Stomach (tissue), 8 donors: ENCODE measurements at regions not wholly inside any gene's neighbourhood (a gene's known extent, or its start where the extent isn't known, plus 50 kb on each side); places are given as distances from the start of the nearest gene placed in this dataset.

Source experiments
- DNase-seq, 2 donors: peaks; one replicate each; pipeline versions ENCODE4 v3.0.0 to v3.0.0-alpha.2; 2013 to 2019
- H3K27ac ChIP-seq, 5 donors: fragments of 200-600 bp in 4 of 5; sonication (generic) in 4 of 5; one replicate each; pipeline ENCODE4 v1.5.1; 2013 to 2019; ENCODE audit warnings: mild to moderate bottlenecking in 1 of 5, moderate library complexity in 1 of 5
- H3K27me3 ChIP-seq, 3 donors: fragments of 200-600 bp; sonication (generic); one replicate each; pipeline ENCODE4 v1.5.1; 2017 to 2019; ENCODE audit warnings: mixed run types in 1 of 3
- H3K36me3 ChIP-seq, 4 donors: fragments of 200-600 bp; sonication (generic); 1 replicate in 3 of 4; 2 replicates in 1 of 4; pipeline ENCODE4 v1.5.1; 2016 to 2019
- H3K4me1 ChIP-seq, 4 donors: fragments of 200-600 bp; sonication (generic); one replicate each; pipeline ENCODE4 v1.5.1; 2016 to 2019
- H3K4me3 ChIP-seq, 4 donors: fragments of 200-600 bp; sonication (generic) in 3 of 4; one replicate each; pipeline ENCODE4 v1.5.1; 2016 to 2019; ENCODE audit warnings: mild to moderate bottlenecking in 1 of 4
- H3K9me3 ChIP-seq, 4 donors: fragments of 200-600 bp; sonication (generic); one replicate each; pipeline ENCODE4 v1.5.1; 2016 to 2019
- EP300 ChIP-seq: sonication (generic); formaldehyde crosslinking; IDR thresholded peaks from one replicate; pipeline ENCODE4 v1.6.1; 2017; ENCODE audit warnings: antibody characterized with exemption
- POLR2A ChIP-seq, 4 donors: fragments of 450-650 bp; IDR thresholded peaks; one replicate each; pipeline ENCODE4 v1.6.1; 2016; ENCODE audit warnings: antibody characterized with exemption in 4 of 4, control low read depth in 2 of 4, mild to moderate bottlenecking in 1 of 4, moderate library complexity in 1 of 4
- POLR2AphosphoS5 ChIP-seq, 3 donors: sonication (generic); formaldehyde crosslinking; IDR thresholded peaks; one replicate each; pipeline ENCODE4 v1.6.1; 2016; ENCODE audit warnings: antibody characterized with exemption in 3 of 3
- WGBS, 5 donors: extraction: QIAGEN DNeasy Blood & Tissue Kit in 3 of 5; methylation state at CpG; one replicate each; pipeline versions ENCODE4 v1.1.5 to v1.1.7; 2013 to 2018; 5-methylcytosine and 5-hydroxymethylcytosine counted together
- intact Hi-C: fragments of 100-400 bp; cut with DNase I; formaldehyde crosslinking; loops from one replicate; pipeline ENCODE4 v1.15.1; 2023; ENCODE audit warnings: low total_unique reads
- small RNA-seq, 4 donors: library from RNA; depleted of rRNA; stranded (forward); fragments of <200 nt; gene quantifications; one replicate each; pipeline ENCODE3, GENCODE V24; 2016
- TF ChIP-seq, protein P1 (sequence below), 7 experiments: fragments of 450-650 bp in 4 of 7; fragments of 200-600 bp in 3 of 7; sonication (generic) in 3 of 7; IDR thresholded peaks; one replicate each; pipeline ENCODE4 v1.5.1; 2016 to 2019; ENCODE audit warnings: antibody characterized with exemption in 7 of 7, control low read depth in 2 of 7, mild to moderate bottlenecking in 1 of 7
- donor health status: healthy with polysubstance abuse.
- donor health status: Bipolar disorder and iron deficiency.
- donor health status: healthy.

DNA sequence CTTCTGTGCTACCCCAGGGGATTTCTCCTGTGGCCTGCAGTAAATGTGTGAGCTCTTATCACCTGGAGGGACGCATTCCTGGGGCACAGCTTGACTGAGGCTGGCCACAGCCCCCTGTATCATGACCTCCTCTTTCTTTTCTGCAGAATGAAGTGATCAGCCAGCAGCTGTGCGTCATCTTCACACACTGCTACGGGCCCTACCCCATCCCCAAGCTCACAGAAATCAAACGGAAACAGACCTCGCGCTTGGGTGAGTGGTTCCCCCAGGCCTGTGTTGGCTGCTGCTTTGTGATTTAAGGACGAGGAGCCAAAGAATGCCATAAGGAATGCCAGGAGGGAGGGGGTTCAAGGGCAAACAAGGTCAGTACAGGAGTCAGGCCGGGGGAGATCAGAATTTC lies 50.5 kb upstream of the PWP1 start:
- Histone ChIP-seq H3K9me3 (peaks cover 0 to 10% (median 4%) of the 10 kb centered on the region in 4 donors), H3K36me3 (no peaks in the 10 kb centered on the region), H3K27ac (no peak overlapping the region), H3K27me3 (peaks cover 0 to 15% (median 0%) of the 10 kb centered on the region in 3 donors), H3K4me1 (no peaks in the 10 kb centered on the region), H3K4me3 (no peak overlapping the region)
- intact Hi-C loops, result no loop called here
- WGBS, 5 donors, result 48 to 56% (median 51%) methylated on average over 8 of the region's 8 CpGs
- TF ChIP-seq, protein P1, sequence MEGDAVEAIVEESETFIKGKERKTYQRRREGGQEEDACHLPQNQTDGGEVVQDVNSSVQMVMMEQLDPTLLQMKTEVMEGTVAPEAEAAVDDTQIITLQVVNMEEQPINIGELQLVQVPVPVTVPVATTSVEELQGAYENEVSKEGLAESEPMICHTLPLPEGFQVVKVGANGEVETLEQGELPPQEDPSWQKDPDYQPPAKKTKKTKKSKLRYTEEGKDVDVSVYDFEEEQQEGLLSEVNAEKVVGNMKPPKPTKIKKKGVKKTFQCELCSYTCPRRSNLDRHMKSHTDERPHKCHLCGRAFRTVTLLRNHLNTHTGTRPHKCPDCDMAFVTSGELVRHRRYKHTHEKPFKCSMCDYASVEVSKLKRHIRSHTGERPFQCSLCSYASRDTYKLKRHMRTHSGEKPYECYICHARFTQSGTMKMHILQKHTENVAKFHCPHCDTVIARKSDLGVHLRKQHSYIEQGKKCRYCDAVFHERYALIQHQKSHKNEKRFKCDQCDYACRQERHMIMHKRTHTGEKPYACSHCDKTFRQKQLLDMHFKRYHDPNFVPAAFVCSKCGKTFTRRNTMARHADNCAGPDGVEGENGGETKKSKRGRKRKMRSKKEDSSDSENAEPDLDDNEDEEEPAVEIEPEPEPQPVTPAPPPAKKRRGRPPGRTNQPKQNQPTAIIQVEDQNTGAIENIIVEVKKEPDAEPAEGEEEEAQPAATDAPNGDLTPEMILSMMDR (IDR thresholded peaks at IDR 0.05), result no peak
- no peak for TF ChIP-seq POLR2A (IDR thresholded peaks at IDR 0.05)
- TF ChIP-seq EP300, result no peak
- no peak for TF ChIP-seq POLR2AphosphoS5 (IDR thresholded peaks at IDR 0.05)
- no peak for DNase-seq

Small RNAs in the stretch of these regions (small RNA-seq; reads per million reads assigned to genes)
- gene RF00284 (0 to 0.08 (median 0) reads per million in 4 donors), gene RNA5SP371 (0 reads per million in 4 donors)
